ENCODE measurements at regions not wholly inside any gene's neighbourhood (a gene's known extent, or its start where the extent isn't known, plus 50 kb on each side); places are given as distances from the start of the nearest gene placed in this dataset.

- no peaks in the 10 kb centered on the region for H3K4me1 ChIP-seq (ENCODE audit: control insufficient read depth, extremely low read depth, insufficient read depth, low read length)
- dilution Hi-C loops (cut with MboI; ENCODE audit: extremely low pct_ligation_motif_present, low sequenced_read_pairs), result no loop called here
- FAIRE-seq (no peak), DNase-seq (ENCODE audit: low read depth, low spot score) (no peak)
- no peak overlapping the region for H3K9ac ChIP-seq (ENCODE audit: control insufficient read depth, extremely low read depth, insufficient read depth, low read length)
- H3K4me3 ChIP-seq (ENCODE audit: control insufficient read depth in 2 of 3, extremely low read depth in 1 of 3, insufficient read depth in 2 of 3, low read depth in 1 of 3, low read length in 3 of 3), result no peak overlapping the region
- no peak overlapping the region for H3K27ac ChIP-seq (ENCODE audit: control insufficient read depth, insufficient read depth, low read length)
- H3K9me3 ChIP-seq (ENCODE audit: control insufficient read depth, low read depth, low read length), result no peaks in the 10 kb centered on the region
- H4K20me1 ChIP-seq (ENCODE audit: control insufficient read depth, extremely low read depth, insufficient read depth, low read length), result no peaks in the 10 kb centered on the region
- TF ChIP-seq CTCF (optimal IDR thresholded peaks at IDR 0.05 in 1 of 3, IDR thresholded peaks at IDR 0.05 in 1 of 3, conservative IDR thresholded peaks at IDR 0.05 in 1 of 3; ENCODE audit: extremely low read depth in 1 of 3, insufficient read depth in 2 of 3, low read length in 3 of 3) (no peak), EZH2 (IDR thresholded peaks at IDR 0.05; ENCODE audit: low read length) (no peak)
- H3K36me3 ChIP-seq (ENCODE audit: control insufficient read depth in 2 of 2, extremely low read depth in 1 of 2, insufficient read depth in 2 of 2, low read length in 2 of 2), result no peaks in the 10 kb centered on the region
- H3K79me2 ChIP-seq (ENCODE audit: control insufficient read depth, insufficient read depth, low read length), result no peaks in the 10 kb centered on the region
- H3K27me3 ChIP-seq (ENCODE audit: control insufficient read depth, extremely low read depth, insufficient read depth, low read length), result no peaks in the 10 kb centered on the region
- H3K9me1 ChIP-seq (ENCODE audit: control insufficient read depth, extremely low read depth, insufficient read depth, low read length), result no peaks in the 10 kb centered on the region
- no peak overlapping the region for H3K4me2 ChIP-seq (ENCODE audit: control insufficient read depth, extremely low read depth, insufficient read depth, low read depth, low read length)
- H2AFZ ChIP-seq (ENCODE audit: control insufficient read depth, low read length), result no peak overlapping the region
These were observed 74.7 kb upstream of the ANKRD55 start for GRCh38 chr5:56307714-56308333.

- dilution Hi-C loops (cut with MboI; ENCODE audit: extremely low pct_ligation_motif_present, low sequenced_read_pairs), result no loop called here
- DNase-seq (ENCODE audit: low read depth, low spot score) (no peak), FAIRE-seq (no peak)
- H3K4me3 ChIP-seq (ENCODE audit: control insufficient read depth in 2 of 3, extremely low read depth in 1 of 3, insufficient read depth in 2 of 3, low read depth in 1 of 3, low read length in 3 of 3), result no peak overlapping the region
- no peaks in the 10 kb centered on the region for H3K4me1 ChIP-seq (ENCODE audit: control insufficient read depth, extremely low read depth, insufficient read depth, low read length)
- H3K36me3 ChIP-seq (ENCODE audit: control insufficient read depth in 2 of 2, extremely low read depth in 1 of 2, insufficient read depth in 2 of 2, low read length in 2 of 2), result no peaks in the 10 kb centered on the region
- H3K27ac ChIP-seq (ENCODE audit: control insufficient read depth, insufficient read depth, low read length), result no peak overlapping the region
- H3K9me3 ChIP-seq (ENCODE audit: control insufficient read depth, low read depth, low read length), result no peaks in the 10 kb centered on the region
- no peak overlapping the region for H3K4me2 ChIP-seq (ENCODE audit: control insufficient read depth, extremely low read depth, insufficient read depth, low read depth, low read length)
- no peak overlapping the region for H2AFZ ChIP-seq (ENCODE audit: control insufficient read depth, low read length)
- H3K27me3 ChIP-seq (ENCODE audit: control insufficient read depth, extremely low read depth, insufficient read depth, low read length), result no peaks in the 10 kb centered on the region
- H4K20me1 ChIP-seq (ENCODE audit: control insufficient read depth, extremely low read depth, insufficient read depth, low read length), result no peaks in the 10 kb centered on the region
- no peak for TF ChIP-seq EZH2 (IDR thresholded peaks at IDR 0.05; ENCODE audit: low read length)
- no peak for TF ChIP-seq CTCF (optimal IDR thresholded peaks at IDR 0.05 in 1 of 3, IDR thresholded peaks at IDR 0.05 in 1 of 3, conservative IDR thresholded peaks at IDR 0.05 in 1 of 3; ENCODE audit: extremely low read depth in 1 of 3, insufficient read depth in 2 of 3, low read length in 3 of 3)
- no peaks in the 10 kb centered on the region for H3K9me1 ChIP-seq (ENCODE audit: control insufficient read depth, extremely low read depth, insufficient read depth, low read length)
- no peaks in the 10 kb centered on the region for H3K79me2 ChIP-seq (ENCODE audit: control insufficient read depth, insufficient read depth, low read length)
- H3K9ac ChIP-seq (ENCODE audit: control insufficient read depth, extremely low read depth, insufficient read depth, low read length), result no peak overlapping the region
These were observed 73.5 kb upstream of the ANKRD55 start for GRCh38 chr5:56306433-56307150.
